GM21381 (cell line): ENCODE measurements at regions not wholly inside any gene's neighbourhood (a gene's known extent, or its start where the extent isn't known, plus 50 kb on each side); places are given as distances from the start of the nearest gene placed in this dataset.

Source experiments
- ATAC-seq: cut with Tn5 transposase; IDR thresholded peaks from one replicate; pipeline ENCODE4 v1.9.1; 2021; ENCODE audit warnings: mild to moderate bottlenecking, moderate library complexity; ENCODE audit not compliant: unreplicated experiment

- no peak for ATAC-seq
Observed at GRCh38 chr20:60658681-60659080, 593.4 kb upstream of the CDH4 start.

- no peak for ATAC-seq
Observed at GRCh38 chr20:60659240-60659639, 592.8 kb upstream of the CDH4 start.

- ATAC-seq, result no peak
Observed at GRCh38 chr20:60662307-60662706, 589.8 kb upstream of the CDH4 start.

- ATAC-seq, result no peak
Observed at GRCh38 chr20:60664106-60664505, 588.0 kb upstream of the CDH4 start.

- ATAC-seq, result no peak
Observed at GRCh38 chr20:60667641-60668040, 584.4 kb upstream of the CDH4 start.

- no peak for ATAC-seq
Observed at GRCh38 chr20:60669211-60669610, 582.9 kb upstream of the CDH4 start.

- no peak for ATAC-seq
Observed at GRCh38 chr20:60676011-60676410, 576.0 kb upstream of the CDH4 start.

GRCh38 chr20:60677819-60678218, 574.2 kb upstream of the CDH4 start:
- no peak for ATAC-seq

GRCh38 chr20:60680554-60680953, 571.5 kb upstream of the CDH4 start:
- ATAC-seq, result no peak

- no peak for ATAC-seq
Observed at GRCh38 chr20:60687213-60687612, 564.8 kb upstream of the CDH4 start.

- ATAC-seq, result no peak
Observed at GRCh38 chr20:60690771-60691170, 561.3 kb upstream of the CDH4 start.

GRCh38 chr20:60691966-60692615, 560.0 kb upstream of the CDH4 start:
- ATAC-seq, result no peak

GRCh38 chr20:60693496-60694133, 558.4 kb upstream of the CDH4 start:
- no peak for ATAC-seq

GRCh38 chr20:60694763-60695162, 557.3 kb upstream of the CDH4 start:
- no peak for ATAC-seq

GRCh38 chr20:60695226-60696000, 556.6 kb upstream of the CDH4 start:
- no peak for ATAC-seq

GRCh38 chr20:60697252-60697651, 554.8 kb upstream of the CDH4 start:
- no peak for ATAC-seq

GRCh38 chr20:60700728-60701127, 551.3 kb upstream of the CDH4 start:
- ATAC-seq, result no peak

- no peak for ATAC-seq
Observed at GRCh38 chr20:60704147-60704546, 547.9 kb upstream of the CDH4 start.

GRCh38 chr20:60713396-60713795, 538.7 kb upstream of the CDH4 start:
- no peak for ATAC-seq

- ATAC-seq, result no peak
Observed at GRCh38 chr20:60715172-60715571, 536.9 kb upstream of the CDH4 start.

GRCh38 chr20:60718743-60719480, 533.1 kb upstream of the CDH4 start:
- ATAC-seq, result no peak
